DND-41 (cell line): ENCODE measurements at regions not wholly inside any gene's neighbourhood (a gene's known extent, or its start where the extent isn't known, plus 50 kb on each side); places are given as distances from the start of the nearest gene placed in this dataset.

Source experiments
- EZH2 ChIP-seq: IDR thresholded peaks from 3 replicates; pipeline ENCODE4 v1.6.1; 2012; ENCODE audit warnings: borderline replicate concordance, low read depth, mild to moderate bottlenecking, moderate library complexity, low read length, inconsistent platforms; ENCODE audit not compliant: severe bottlenecking
- TF ChIP-seq, protein P1 (sequence below): IDR thresholded peaks from 2 replicates; pipeline ENCODE4 v1.5.1; 2012; ENCODE audit warnings: borderline replicate concordance, low read length, moderate library complexity, mild to moderate bottlenecking; ENCODE audit not compliant: poor library complexity, severe bottlenecking; ENCODE audit errors: extremely low read depth

- TF ChIP-seq, protein P1, sequence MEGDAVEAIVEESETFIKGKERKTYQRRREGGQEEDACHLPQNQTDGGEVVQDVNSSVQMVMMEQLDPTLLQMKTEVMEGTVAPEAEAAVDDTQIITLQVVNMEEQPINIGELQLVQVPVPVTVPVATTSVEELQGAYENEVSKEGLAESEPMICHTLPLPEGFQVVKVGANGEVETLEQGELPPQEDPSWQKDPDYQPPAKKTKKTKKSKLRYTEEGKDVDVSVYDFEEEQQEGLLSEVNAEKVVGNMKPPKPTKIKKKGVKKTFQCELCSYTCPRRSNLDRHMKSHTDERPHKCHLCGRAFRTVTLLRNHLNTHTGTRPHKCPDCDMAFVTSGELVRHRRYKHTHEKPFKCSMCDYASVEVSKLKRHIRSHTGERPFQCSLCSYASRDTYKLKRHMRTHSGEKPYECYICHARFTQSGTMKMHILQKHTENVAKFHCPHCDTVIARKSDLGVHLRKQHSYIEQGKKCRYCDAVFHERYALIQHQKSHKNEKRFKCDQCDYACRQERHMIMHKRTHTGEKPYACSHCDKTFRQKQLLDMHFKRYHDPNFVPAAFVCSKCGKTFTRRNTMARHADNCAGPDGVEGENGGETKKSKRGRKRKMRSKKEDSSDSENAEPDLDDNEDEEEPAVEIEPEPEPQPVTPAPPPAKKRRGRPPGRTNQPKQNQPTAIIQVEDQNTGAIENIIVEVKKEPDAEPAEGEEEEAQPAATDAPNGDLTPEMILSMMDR: no peak
- TF ChIP-seq EZH2: no peak
These were observed 96.7 kb upstream of the BMP4 start for GRCh38 chr14:54053386-54053745.
